CD4-positive, alpha-beta T cell (primary cell): ENCODE measurements at regions not wholly inside any gene's neighbourhood (a gene's known extent, or its start where the extent isn't known, plus 50 kb on each side); places are given as distances from the start of the nearest gene placed in this dataset.

ENCODE experiments used
- ATAC-seq: fragments of 200-7000 bp; cut with Tn5 transposase; one replicate; pipeline ENCODE4 v1.10.0; 2022; ENCODE audit warnings: mild to moderate bottlenecking; ENCODE audit not compliant: poor library complexity
- CTCF ChIA-PET: fragments of 350-600 bp; sonication (Branson Sonifier 250); formaldehyde crosslinking; loops from one replicate; lab custom pipeline; 2021; ENCODE audit warnings: antibody characterized with exemption, inconsistent platforms; lab: Charles Lee
- POLR2A ChIA-PET: fragments of 350-600 bp; sonication (Branson Sonifier 250); formaldehyde crosslinking; loops from one replicate; lab custom pipeline; 2021; ENCODE audit warnings: antibody characterized with exemption, inconsistent platforms; lab: Charles Lee
- DNase-seq, 14 experiments: peaks; one replicate each; pipeline ENCODE4 v3.0.0-alpha.2; 2013 to 2020; ENCODE audit warnings: mixed read lengths in 2 of 14
- H3K27ac ChIP-seq, 2 donors: one replicate each; pipeline versions ENCODE4 v1.5.1 to v1.7.0; 2013; ENCODE audit warnings: low read length in 2 of 2, low read depth in 1 of 2, mild to moderate bottlenecking in 1 of 2
- H3K27me3 ChIP-seq, 2 experiments: 1 replicate in 1 of 2; 2 replicates in 1 of 2; pipeline versions ENCODE4 v1.6.1 to v1.7.0; 2013; ENCODE audit warnings: low read length in 2 of 2, control low read depth in 1 of 2, mild to moderate bottlenecking in 1 of 2, moderate library complexity in 1 of 2; ENCODE audit not compliant: insufficient read depth in 2 of 2, control insufficient read depth in 1 of 2
- H3K36me3 ChIP-seq: one replicate; pipeline ENCODE4 v1.6.1; 2013; ENCODE audit warnings: low read length, control low read depth; ENCODE audit not compliant: insufficient read depth
- H3K4me1 ChIP-seq: one replicate; pipeline ENCODE4 v1.6.1; 2013; ENCODE audit warnings: low read length, control low read depth; ENCODE audit not compliant: insufficient read depth
- H3K4me3 ChIP-seq: one replicate; pipeline ENCODE4 v1.5.1; 2013; ENCODE audit warnings: mild to moderate bottlenecking, low read length, moderate library complexity
- H3K9me3 ChIP-seq, 2 experiments: 1 replicate in 1 of 2; 2 replicates in 1 of 2; pipeline versions ENCODE4 v1.6.1 to v1.7.0; 2013; ENCODE audit warnings: low read length in 2 of 2, mild to moderate bottlenecking in 2 of 2, control low read depth in 1 of 2, moderate library complexity in 1 of 2; ENCODE audit not compliant: control insufficient read depth in 1 of 2, insufficient read depth in 1 of 2
- H3K27ac Mint-ChIP-seq: one replicate; pipeline ENCODE4 v1.8.0; 2020; ENCODE audit warnings: mixed read lengths
- H3K27me3 Mint-ChIP-seq: one replicate; pipeline ENCODE4 v1.8.0; 2021; ENCODE audit warnings: mixed read lengths
- H3K36me3 Mint-ChIP-seq: one replicate; pipeline ENCODE4 v1.8.0; 2021; ENCODE audit warnings: low read depth, mixed read lengths
- H3K4me1 Mint-ChIP-seq: one replicate; pipeline ENCODE4 v1.8.0; 2021; ENCODE audit warnings: low read depth, mixed read lengths
- H3K4me3 Mint-ChIP-seq: one replicate; pipeline ENCODE4 v1.8.0; 2020; ENCODE audit warnings: mild to moderate bottlenecking, mixed read lengths
- H3K9me3 Mint-ChIP-seq: one replicate; pipeline ENCODE4 v1.8.0; 2020; ENCODE audit warnings: mixed read lengths
- CTCF ChIP-seq: fragments of 200-600 bp; IDR thresholded peaks from one replicate; pipeline ENCODE4 v1.8.0; 2022; ENCODE audit warnings: antibody characterized with exemption, mild to moderate bottlenecking
- intact Hi-C, 2 experiments: fragments of 100-400 bp; cut with DNase I in 1 of 2; cut with micrococcal nuclease in 1 of 2; formaldehyde crosslinking; loops; one replicate each; pipeline versions ENCODE4 v1.15.1 to v1.9.0; 2023 to 2025; cut with DNase I, micrococcal nuclease

GRCh38 chr2:214631406-214631805 is 178.1 kb downstream of the BARD1 start:
- Histone ChIP-seq H3K4me3 (no peak overlapping the region), H3K27me3 (no peaks in the 10 kb centered on the region), H3K9me3 (no peaks in the 10 kb centered on the region), H3K36me3 (no peaks in the 10 kb centered on the region), H3K4me1 (no peaks in the 10 kb centered on the region), H3K27ac (no peak overlapping the region)
- H3K36me3 Mint-ChIP-seq = no peaks in the 10 kb centered on the region
- TF ChIP-seq CTCF = no peak
- no peaks in the 10 kb centered on the region for H3K9me3 Mint-ChIP-seq
- DNase-seq (no peak), ATAC-seq (no peak)
- ChIA-PET POLR2A (no interaction called here), CTCF (no interaction called here)
- intact Hi-C loops = no loop called here
- no peak overlapping the region for H3K4me3 Mint-ChIP-seq
- no peak overlapping the region for H3K27ac Mint-ChIP-seq
- no peaks in the 10 kb centered on the region for H3K4me1 Mint-ChIP-seq
- H3K27me3 Mint-ChIP-seq = no peaks in the 10 kb centered on the region

- TF ChIP-seq CTCF = no peak
- no peaks in the 10 kb centered on the region for H3K9me3 ChIP-seq
- ChIA-PET POLR2A (no interaction called here), CTCF (no interaction called here)
- no peaks in the 10 kb centered on the region for H3K4me1 ChIP-seq
- no peaks in the 10 kb centered on the region for H3K27me3 ChIP-seq
- no peak for ATAC-seq
- H3K4me1 Mint-ChIP-seq = no peaks in the 10 kb centered on the region
- no peak overlapping the region for H3K27ac ChIP-seq
- intact Hi-C loops = no loop called here
- H3K27ac Mint-ChIP-seq = no peak overlapping the region
- no peaks in the 10 kb centered on the region for H3K9me3 Mint-ChIP-seq
- no peaks in the 10 kb centered on the region for H3K27me3 Mint-ChIP-seq
- H3K36me3 Mint-ChIP-seq = no peaks in the 10 kb centered on the region
- H3K36me3 ChIP-seq = no peaks in the 10 kb centered on the region
- H3K4me3 ChIP-seq = no peak overlapping the region
- H3K4me3 Mint-ChIP-seq = no peak overlapping the region
- no peak for DNase-seq
Observed at GRCh38 chr2:214630402-214631045, 179.0 kb downstream of the BARD1 start.

- Mint-ChIP-seq H3K36me3 (no peaks in the 10 kb centered on the region), H3K4me1 (no peaks in the 10 kb centered on the region), H3K27ac (no peak overlapping the region), H3K4me3 (no peak overlapping the region), H3K27me3 (no peaks in the 10 kb centered on the region), H3K9me3 (no peaks in the 10 kb centered on the region)
- no peak overlapping the region for H3K4me3 ChIP-seq
- TF ChIP-seq CTCF = no peak
- DNase-seq (no peak), ATAC-seq (no peak)
- H3K27ac ChIP-seq = no peak overlapping the region
- POLR2A ChIA-PET = no interaction called here
- H3K36me3 ChIP-seq = no peaks in the 10 kb centered on the region
- no peaks in the 10 kb centered on the region for H3K27me3 ChIP-seq
- CTCF ChIA-PET = no interaction called here
- no peaks in the 10 kb centered on the region for H3K4me1 ChIP-seq
- intact Hi-C loops = no loop called here
- H3K9me3 ChIP-seq = no peaks in the 10 kb centered on the region
Observed at GRCh38 chr2:214629875-214630274, 179.6 kb downstream of the BARD1 start.
